ENCODE measurements at regions not wholly inside any gene's neighbourhood (a gene's known extent, or its start where the extent isn't known, plus 50 kb on each side); places are given as distances from the start of the nearest gene placed in this dataset.

DNA sequence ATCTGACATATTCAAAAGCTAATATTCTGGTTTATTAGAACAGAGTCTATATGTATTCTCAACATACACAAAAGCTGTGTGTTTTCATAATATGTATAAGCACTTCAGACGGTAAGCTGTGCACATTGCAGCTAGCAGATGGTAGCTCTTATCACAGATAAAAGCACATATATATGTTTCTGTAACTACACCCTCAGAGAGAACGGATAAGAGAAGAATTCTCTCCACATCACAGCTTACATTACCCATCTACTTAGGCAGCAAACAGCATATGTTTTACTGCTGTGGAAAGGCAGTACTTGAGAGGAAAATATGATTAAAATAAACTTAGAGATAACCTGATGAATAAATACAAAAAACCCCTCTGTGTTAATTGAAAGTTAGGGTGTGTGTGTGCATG, 450.9 kb upstream of the ZNF608 start:
- TF ChIP-seq POLR2A (IDR thresholded peaks at IDR 0.05), result no peak
- TF ChIP-seq, protein P1, sequence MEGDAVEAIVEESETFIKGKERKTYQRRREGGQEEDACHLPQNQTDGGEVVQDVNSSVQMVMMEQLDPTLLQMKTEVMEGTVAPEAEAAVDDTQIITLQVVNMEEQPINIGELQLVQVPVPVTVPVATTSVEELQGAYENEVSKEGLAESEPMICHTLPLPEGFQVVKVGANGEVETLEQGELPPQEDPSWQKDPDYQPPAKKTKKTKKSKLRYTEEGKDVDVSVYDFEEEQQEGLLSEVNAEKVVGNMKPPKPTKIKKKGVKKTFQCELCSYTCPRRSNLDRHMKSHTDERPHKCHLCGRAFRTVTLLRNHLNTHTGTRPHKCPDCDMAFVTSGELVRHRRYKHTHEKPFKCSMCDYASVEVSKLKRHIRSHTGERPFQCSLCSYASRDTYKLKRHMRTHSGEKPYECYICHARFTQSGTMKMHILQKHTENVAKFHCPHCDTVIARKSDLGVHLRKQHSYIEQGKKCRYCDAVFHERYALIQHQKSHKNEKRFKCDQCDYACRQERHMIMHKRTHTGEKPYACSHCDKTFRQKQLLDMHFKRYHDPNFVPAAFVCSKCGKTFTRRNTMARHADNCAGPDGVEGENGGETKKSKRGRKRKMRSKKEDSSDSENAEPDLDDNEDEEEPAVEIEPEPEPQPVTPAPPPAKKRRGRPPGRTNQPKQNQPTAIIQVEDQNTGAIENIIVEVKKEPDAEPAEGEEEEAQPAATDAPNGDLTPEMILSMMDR (IDR thresholded peaks at IDR 0.05), result no peak

All from suprapubic skin (tissue), 3 donors.